ENCODE measurements at regions not wholly inside any gene's neighbourhood (a gene's known extent, or its start where the extent isn't known, plus 50 kb on each side); places are given as distances from the start of the nearest gene placed in this dataset.

DNA sequence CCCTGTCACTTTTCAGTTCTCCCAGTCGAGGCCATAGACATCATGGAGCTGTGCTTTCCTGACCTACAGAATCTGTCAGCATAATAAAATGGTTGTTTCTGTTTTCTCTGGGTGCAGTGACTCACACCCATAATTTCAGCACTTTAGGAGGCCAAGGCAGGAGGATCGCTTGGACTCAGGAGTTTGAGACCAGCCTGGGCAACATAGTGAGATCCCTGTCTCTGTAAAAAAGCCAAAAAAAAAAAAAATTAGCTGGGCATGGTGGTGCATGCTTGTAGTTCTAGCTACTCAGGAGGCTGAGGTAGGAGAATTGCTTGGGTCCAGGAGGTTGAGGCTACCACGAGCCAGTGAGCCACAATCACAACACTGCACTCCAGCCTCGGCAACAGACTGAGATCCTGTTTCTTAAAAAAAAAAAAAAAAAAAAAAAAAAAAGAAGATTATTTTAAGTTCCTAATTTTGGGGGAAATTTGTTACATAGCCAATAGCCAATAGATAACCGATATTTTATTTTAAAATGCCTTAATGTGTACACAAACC, 196.2 kb downstream of the ADSS2 start:
- TF ChIP-seq POLR2A (IDR thresholded peaks at IDR 0.05; ENCODE audit: low read depth), result no peak
- TF ChIP-seq POLR2AphosphoS5 (IDR thresholded peaks at IDR 0.05), result no peak
- TF ChIP-seq, protein P1, sequence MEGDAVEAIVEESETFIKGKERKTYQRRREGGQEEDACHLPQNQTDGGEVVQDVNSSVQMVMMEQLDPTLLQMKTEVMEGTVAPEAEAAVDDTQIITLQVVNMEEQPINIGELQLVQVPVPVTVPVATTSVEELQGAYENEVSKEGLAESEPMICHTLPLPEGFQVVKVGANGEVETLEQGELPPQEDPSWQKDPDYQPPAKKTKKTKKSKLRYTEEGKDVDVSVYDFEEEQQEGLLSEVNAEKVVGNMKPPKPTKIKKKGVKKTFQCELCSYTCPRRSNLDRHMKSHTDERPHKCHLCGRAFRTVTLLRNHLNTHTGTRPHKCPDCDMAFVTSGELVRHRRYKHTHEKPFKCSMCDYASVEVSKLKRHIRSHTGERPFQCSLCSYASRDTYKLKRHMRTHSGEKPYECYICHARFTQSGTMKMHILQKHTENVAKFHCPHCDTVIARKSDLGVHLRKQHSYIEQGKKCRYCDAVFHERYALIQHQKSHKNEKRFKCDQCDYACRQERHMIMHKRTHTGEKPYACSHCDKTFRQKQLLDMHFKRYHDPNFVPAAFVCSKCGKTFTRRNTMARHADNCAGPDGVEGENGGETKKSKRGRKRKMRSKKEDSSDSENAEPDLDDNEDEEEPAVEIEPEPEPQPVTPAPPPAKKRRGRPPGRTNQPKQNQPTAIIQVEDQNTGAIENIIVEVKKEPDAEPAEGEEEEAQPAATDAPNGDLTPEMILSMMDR (IDR thresholded peaks at IDR 0.05), result no peak
- no peak for TF ChIP-seq EP300 (IDR thresholded peaks at IDR 0.05)

Data from esophagus muscularis mucosa (tissue), 4 donors.